ENCODE measurements at regions not wholly inside any gene's neighbourhood (a gene's known extent, or its start where the extent isn't known, plus 50 kb on each side); places are given as distances from the start of the nearest gene placed in this dataset.

DNA sequence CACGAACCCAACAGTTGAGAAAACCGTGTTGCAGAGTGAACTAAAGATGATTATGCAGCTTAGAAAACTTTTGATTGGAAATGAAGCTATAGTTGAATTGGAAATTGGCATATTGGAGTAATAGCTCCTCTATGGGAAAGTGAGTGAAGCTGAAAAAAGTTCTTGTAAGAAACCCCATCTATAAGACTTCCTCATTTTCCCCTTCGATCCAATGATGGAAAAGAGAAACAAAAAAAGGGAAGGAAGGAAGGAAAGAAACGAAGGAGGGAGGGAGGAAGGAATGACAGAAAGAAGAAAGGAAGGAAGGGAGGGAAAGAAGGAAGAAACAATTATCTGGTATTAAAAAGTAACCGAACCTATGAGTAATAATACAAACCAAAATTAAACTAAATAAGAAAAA is 791.8 kb upstream of the NR2F2 start:
- DNase-seq = no peak

DNA sequence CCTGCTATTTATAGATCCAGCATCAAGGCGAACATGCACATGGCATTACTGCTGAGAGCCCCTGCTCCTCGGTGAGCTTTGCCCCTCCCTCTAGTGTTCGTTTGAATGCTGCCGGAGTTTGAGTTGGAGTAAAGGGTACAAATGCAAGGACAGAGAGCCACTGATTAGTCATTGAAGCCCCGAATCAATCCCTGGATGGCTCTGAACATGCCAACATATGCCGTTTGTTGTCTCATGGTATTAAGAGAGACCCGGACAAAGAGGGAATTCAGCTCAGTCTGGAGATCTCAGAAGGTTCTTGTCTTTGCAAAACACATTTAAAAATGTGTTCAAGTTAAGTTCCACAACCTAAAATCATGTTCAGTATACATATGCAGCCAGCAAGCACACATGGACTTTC is 789.2 kb upstream of the NR2F2 start:
- no peak for DNase-seq

DNA sequence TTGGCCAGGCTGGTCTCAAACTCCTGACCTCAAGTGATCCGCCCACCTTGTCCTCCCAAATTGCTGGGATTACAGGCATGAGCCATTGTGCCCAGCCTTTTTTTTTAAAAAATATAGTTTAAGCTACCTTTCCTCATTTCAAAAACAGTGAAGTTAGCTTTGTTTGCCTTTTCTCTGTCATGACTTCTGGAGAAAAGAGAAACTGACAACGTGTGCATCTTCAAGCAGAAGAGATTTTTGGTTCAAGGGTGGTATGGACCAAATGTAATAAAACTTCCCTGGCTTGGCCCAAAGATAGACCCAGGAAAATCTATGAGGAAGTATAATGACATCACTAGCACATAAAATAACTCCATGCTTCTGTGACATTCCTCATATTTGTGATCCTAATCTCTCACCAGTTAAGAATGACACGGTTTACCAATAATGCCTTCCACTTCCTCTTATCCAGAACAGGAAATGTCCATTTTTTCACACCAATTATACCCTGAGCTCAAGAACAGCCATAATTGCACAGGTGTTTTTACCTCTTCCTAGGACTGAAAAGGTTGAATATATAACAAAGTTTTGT is 781.2 kb upstream of the NR2F2 start:
- no peak for DNase-seq

DNA sequence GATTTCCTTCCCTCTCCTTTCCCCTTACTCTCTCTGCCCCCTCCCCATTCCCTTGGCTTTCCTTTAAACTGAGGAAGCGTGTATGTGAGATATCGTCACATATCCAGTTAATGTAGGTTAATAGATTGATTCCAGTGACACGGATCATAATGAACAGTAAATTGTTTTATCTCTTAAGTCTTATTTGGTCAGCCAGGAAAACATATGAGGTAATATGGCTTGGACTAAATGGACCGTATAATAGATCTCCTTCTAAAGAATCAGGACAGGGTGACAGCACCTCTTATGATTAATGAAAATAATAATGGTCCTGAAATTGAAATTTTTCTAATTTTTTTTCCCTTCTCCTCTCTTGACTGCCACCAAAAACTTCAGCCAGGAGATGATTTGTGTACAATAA is 779.8 kb upstream of the NR2F2 start:
- no peak for DNase-seq

DNA sequence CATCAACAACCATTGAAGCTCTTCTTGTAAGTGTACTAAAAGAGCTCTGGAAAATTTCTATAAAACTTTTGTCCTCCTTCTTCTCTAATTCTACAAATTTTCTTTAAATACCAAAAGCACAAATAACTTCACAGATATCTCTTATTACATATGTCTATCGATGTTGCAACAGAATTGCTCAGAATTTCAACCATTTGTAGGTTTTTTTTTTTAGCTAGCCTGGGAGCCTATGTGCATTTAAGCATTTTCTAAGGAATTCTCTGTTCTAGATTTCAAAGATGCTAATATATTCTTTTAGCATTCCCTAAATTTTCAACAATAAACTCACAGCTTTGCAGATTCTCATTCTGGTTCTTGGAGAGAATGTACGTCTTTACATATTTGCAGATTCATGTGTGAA is 774.3 kb upstream of the NR2F2 start:
- DNase-seq = no peak

DNA sequence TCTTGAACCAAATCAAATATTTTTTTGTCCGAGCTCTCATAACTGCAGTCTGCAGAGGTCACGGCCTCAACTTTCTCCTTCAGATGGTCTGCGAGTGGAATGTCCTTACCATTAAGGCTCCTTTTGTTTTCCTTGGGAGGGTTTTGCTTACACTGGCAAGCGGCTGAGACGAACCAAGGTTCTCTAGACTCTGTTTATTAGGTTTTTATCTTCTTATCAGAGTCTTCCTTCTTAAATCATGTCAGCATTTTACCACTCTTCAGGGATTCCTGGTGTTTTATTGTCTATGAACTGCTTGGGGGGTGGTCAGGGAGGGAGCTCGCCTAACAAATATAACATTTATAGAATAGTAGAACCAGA is 773.7 kb upstream of the NR2F2 start:
- DNase-seq = no peak

DNA sequence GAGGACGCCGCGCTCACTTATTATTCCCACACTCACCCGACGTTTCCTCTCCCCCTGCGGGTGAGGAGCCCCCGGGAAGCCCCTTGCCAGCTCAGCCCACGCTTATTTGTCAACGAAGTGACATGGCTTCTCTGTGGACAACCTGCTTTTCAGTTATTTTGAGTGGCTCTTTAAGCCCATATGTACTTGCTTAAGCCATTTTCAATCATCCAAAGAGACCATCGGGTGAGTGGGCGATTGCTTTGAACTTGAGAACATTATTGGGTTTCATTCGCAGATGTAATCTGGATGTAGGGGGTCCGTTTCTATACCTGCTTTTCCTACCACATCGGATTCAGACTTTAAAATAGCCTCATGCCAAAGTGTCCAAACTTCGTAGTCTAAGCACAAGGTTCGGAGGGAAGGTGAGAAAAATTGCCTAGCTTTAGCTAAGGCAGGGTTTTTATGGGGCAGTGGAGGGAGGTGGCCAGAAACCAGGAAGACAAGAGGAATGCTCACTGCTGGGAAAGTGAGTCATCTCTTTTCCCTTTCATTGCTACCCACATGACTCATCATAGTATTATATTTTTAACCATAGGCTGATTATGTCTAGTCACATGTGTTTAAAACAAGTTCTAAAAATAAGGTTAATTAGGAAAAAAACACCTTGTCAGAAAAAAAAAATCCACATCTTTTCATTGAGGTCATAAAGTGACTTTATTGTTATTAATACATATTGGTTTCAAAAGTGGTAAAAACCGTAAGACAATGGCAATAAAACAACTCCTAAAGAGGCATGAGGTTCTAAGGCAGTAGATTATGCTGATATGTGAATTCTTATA is 773.1 kb upstream of the NR2F2 start:
- no peak for DNase-seq

DNA sequence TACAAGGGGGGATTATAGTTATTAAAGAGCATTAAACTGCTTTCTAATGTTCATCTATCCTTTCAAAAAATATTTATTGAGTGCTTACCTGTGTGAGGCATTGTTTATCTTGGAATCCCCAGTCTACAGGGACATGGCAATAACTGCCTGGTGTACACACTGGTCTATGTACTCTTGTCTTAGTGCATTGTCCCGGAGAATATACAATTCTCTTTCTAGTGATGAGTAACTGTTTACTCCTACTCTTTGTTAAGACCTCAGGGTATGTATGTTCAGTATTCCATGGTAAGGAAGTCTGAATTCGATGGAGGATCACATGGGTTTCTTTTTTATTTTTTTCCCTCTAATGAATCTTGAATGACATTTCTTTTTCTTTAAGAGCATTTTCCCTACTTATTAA is 772.4 kb upstream of the NR2F2 start:
- DNase-seq = no peak

DNA sequence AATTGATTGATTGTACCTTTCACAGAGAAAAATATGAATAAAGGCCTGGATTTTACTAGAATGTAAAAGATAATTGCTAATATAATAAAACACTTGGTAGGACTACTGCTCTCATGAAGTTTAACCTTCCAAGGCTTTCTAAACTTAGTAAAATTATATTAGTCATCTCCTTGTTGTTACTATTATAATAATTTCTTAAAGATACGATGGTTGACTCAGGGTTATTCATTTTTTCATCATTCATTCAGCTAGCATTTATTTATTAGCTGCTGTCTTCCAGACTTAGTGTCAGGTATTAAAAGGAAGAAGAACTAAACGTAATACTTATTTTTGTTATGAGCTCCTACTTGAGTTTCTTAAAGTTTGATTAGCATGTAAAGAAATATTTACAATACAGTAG is 771.6 kb upstream of the NR2F2 start:
- DNase-seq = no peak

DNA sequence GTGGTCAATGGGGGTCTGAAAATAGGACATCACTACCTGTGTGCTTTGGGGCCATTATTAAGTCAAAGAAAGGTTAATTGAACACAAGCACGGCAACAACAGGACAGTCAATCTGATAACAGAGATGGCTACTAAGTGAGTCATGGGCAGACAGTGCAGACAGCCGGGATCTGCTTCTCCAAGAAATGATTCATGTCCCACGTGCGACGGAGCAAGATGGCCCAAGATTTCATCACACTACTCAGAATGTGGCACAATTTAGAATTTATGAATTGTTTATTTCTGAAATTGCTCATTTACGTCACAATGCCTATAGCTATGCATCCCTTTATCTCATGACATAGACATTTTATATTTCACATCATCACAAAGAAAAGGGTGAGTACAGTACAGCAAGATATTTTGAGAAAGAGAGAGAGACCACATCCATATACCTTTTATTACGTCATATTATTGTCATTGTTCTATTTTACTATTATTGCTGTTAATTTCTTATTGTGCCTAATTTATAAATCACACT is 770.6 kb upstream of the NR2F2 start:
- DNase-seq = no peak

DNA sequence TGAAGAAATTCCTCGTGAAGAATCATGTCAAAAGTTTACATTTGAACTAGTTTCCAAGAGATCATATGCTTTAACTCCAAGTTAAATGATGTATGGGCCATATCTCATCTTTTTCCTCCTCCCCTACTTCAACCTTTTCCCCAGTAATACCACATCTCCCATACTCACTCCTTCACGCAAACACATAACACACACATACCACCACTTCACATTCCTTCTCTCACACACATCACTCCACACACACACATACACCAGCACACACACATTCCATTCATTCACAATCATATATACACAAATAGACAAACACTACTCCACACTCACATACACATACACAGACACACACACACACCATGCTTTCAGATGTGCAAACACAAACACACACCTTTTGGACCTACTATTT is 769.0 kb upstream of the NR2F2 start:
- DNase-seq = no peak

DNA sequence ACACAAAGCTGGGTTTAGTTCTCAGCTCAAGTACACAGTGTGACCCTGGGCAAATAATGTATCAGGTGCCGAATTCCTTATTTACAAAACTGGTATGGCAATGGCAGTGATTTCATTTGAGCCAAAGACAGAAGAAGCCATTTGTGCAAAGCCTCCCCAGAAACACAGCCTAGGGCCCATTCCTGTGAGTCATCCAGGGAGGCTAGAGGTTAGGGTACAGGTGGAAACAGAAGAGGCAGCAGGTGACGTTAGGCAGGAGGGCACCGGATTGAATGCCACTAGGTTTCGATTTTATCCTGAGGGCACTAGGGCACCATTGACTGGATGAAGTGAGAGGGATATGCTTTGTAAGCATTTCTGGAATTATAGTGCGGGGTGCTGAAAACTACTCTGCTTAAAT is 766.9 kb upstream of the NR2F2 start:
- DNase-seq = no peak

DNA sequence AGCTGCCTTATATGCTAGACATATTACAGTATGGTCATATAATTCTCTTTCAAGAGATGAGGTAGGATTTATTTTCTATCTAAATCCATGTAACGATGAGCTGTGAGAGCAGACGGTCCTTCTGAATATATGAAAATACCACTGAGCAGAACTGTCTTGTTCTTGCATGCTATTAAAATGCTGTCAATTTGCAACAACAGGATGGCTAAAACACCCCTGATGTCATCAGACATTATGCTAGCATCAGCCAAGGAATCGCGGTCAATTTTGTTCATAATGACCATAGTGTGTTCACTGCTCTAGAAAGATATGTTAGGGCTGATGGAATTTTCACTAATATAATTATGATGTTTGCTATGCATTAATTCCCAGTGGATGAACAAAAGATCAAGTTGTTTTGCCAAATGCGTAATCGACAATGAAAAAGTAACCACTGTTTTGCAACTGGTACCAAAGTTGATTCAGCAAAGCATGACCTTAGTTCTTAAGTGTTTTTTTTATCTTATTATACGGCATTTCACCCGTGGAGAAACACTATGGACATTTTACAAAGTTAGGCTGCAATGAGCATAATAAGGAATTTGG is 765.4 kb upstream of the NR2F2 start:
- DNase-seq = no peak

DNA sequence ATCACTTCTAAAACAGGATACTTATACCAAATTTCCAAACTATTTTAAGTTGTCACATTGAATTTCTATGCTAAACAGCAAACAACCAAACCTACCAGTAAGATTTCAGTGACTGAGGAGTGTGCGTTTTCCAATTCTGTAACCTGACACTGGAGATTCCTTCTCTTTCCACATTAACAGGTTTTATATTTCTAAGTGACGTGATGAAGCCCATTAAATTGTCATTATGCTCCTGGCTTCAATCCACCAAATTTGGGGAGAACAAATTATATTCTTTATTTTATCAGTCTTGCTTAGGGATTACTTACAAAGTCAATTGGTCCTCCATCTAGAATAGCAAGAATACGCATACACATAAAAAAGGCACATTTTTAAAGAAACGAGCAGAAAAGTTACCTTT is 764.8 kb upstream of the NR2F2 start:
- no peak for DNase-seq

DNA sequence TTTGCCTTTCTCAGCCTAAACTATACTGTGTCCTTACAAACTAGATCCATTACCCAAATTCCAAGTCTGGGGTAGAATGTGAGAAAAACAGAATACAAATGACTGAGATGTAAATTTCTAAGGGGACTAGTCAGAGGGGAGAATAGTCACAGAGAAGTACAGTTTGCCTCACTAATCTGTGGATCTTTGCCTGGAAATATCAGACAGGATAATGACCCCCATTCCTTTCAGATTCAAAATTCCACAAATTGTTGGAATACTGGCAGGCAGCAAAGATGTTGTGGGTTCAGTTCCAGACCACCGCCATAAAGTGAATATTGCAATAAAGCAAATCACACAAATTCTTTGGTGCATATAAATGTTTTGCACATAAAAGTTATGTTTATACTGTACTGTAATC is 762.8 kb upstream of the NR2F2 start:
- no peak for DNase-seq

DNA sequence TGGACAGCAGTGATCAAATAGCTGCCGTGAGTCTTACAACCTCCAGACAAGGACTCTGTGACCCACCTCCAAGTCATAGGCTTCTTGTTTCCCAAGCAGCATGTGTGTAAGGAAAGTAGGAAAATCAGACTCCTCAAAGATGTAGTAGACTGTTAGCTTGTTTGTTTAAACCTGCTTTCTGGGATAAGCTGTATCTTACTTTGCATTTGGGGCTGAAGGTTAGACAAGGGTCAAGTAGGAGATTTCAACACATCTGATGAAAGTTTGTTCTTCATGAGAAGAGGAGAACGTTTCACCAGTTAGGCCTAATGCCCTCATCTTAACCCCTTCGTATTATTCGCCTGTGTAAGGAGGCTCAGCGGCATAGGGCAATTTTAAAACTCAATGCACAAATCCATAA is 756.4 kb upstream of the NR2F2 start:
- no peak for DNase-seq

DNA sequence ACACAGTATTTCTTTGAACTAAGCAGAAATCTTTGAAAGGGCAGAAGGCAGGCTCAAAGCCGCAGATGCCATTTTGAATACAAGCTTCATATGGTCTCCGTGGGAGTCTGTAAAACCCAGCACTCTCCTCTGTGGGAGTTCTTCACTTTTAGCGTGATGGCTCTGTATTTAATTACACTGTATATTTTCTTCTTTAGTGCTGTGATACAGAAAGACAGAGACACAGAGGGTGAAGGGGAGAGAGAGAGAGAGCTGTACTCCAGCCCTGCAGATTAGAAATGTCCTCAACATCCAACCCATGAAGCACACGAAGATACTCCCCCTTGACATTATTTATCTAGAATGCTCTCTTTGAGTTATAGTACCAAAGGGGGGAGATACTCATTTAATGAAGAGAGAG is 752.6 kb upstream of the NR2F2 start:
- no peak for DNase-seq

DNA sequence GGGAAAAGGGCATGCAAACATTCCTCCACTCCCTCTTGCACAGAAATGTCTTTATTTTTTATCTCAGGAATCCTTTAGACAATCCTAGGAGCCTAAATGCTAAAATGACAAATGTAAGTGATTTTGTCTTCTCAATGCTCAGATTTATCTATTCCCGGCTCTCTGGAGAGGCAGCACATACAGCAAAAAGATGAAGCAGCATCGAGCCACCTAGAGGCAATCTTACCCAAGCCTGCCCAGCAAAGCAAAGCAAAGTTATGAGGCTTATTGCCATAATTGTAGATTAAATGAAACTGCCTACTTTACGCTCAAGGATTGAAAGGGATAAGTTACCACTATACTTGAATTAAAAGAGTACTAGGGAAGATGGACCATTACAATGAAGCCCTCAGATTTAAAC is 750.4 kb upstream of the NR2F2 start:
- no peak for DNase-seq

DNA sequence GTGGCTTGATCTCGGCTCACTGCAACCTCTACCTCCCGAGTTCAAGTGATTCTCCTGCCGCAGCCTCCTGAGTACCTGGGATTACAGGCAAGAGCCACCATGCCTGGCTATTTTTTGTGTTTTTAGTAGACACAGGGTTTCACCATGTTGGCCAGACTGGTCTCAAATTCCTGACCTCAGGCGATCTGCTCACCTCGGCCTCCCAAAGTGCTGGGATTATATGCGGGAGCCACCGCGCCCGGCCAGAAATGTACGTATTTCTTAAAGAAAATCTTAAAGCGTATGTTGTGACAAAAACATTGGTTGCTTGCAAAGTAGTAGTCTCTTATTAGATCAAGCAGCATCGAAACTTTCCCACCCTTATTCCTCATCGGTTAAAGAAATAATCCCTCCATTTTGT is 748.9 kb upstream of the NR2F2 start:
- no peak for DNase-seq

DNA sequence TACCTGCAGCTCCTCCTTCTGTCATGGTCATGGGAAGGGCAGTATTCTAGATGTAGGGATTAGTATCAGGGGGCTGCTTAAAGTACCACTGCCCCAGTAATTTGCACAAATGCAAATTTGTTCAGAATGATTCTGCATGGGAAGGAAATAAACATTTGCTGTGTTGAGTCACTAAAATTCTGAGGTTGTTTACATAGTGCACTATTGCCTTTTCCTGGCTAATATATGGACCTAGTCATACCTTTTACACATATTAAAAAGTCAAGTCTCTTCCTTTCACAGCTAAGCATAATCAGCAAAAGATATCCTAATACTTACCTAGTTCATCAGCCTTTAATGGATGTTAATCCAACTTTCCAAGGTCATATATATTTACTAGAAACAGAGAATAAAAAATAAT is 746.4 kb upstream of the NR2F2 start:
- no peak for DNase-seq

DNA sequence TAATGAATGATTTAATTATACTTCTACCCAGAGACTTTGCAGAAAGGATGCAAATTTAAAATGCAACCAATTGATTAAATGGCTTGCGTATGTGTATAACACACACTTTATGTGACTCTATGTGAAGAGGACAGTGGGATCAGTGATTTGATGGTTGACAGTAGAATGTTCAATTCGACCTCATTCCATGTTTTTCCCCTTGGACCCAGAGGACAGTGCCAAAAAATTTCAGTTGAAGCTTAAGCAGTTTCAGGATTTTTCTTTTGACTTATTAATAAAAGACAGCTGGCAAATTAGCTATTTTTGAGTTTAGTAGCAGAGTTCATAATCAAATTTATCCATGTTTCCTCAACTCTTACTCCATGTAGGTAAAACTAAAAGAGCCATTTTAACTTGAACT is 742.4 kb upstream of the NR2F2 start:
- no peak for DNase-seq

DNA sequence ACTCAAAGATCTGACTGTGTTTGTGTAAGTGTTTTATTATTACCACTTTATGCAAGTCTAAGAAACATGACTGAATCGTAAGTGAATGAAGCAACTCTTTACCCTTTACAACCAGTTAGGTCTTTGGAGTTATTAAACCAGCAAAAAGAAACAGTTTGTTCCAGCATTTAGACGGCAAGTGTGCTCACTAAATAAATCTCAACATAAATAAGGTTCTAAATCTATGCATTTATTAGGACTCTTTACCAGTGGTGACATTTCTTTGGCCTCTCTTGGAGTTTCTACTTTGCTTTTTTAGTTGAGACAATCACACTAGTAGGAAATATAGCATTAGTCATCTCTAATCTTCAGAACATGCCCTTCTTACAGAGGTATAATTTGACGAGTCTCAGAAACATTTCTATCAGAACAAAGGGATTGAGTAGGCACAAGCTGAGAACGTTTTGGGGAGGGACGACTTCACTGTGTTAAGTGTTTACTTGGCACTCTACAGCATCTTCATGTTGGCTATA is 739.9 kb upstream of the NR2F2 start:
- DNase-seq = no peak

DNA sequence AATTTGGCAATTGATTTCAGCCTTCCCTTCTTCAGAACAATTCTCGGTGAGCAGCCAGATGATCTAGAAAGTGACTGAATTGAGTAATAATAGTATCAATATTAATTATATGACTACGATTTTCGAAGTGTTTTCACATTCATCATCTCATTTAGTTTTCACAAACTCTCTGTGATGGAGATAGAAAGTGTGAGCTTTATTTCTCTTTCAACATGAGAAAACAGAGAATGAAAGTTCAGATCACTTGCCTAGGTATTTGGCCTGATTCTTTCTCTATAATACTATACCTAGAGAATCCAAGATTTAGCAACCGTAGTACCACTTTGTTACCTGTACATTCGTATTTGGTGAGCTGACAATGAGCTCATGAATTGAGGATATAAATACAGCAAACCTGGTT is 739.2 kb upstream of the NR2F2 start:
- no peak for DNase-seq

Measured in amygdala (tissue), 56 donors.